Right atrium auricular region (tissue), 2 donors: ENCODE measurements at regions not wholly inside any gene's neighbourhood (a gene's known extent, or its start where the extent isn't known, plus 50 kb on each side); places are given as distances from the start of the nearest gene placed in this dataset.

Source experiments
- DNase-seq: peaks from one replicate; pipeline ENCODE4 v3.0.0-alpha.2; 2019; ENCODE audit warnings: low spot score
- H3K27ac ChIP-seq, 2 donors: fragments of 200-600 bp; sonication (generic); 1 replicate in 1 of 2; 2 replicates in 1 of 2; pipeline ENCODE4 v1.5.1; 2016 to 2019
- H3K27me3 ChIP-seq, 2 donors: fragments of 200-600 bp; sonication (generic); one replicate each; pipeline versions ENCODE4 v1.5.1 to v1.6.0; 2017 to 2019
- H3K36me3 ChIP-seq: fragments of 200-600 bp; sonication (generic); one replicate; pipeline ENCODE4 v1.5.1; 2016
- H3K4me1 ChIP-seq, 2 donors: fragments of 200-600 bp; sonication (generic); one replicate each; pipeline versions ENCODE4 v1.5.1 to v1.6.0; 2017 to 2019
- H3K4me3 ChIP-seq, 2 donors: fragments of 200-600 bp; sonication (generic); 1 replicate in 1 of 2; 2 replicates in 1 of 2; pipeline ENCODE4 v1.5.1; 2017 to 2019; ENCODE audit warnings: mild to moderate bottlenecking in 1 of 2, moderate library complexity in 1 of 2
- H3K9me3 ChIP-seq, 2 donors: fragments of 200-600 bp; sonication (generic); one replicate each; pipeline ENCODE4 v1.5.1; 2019
- CTCF ChIP-seq, 2 donors: fragments of 200-600 bp; sonication (generic); IDR thresholded peaks; one replicate each; pipeline ENCODE4 v1.5.1; 2019; ENCODE audit warnings: antibody characterized with exemption in 2 of 2

- TF ChIP-seq CTCF (IDR thresholded peaks at IDR 0.05): no peak
Observed at GRCh38 chr12:59087691-59088090, 167.4 kb upstream of the LRIG3 start.

GRCh38 chr12:59087077-59087673 lies 166.9 kb upstream of the LRIG3 start:
- Histone ChIP-seq H3K4me3 (no peak overlapping the region), H3K27ac (no peak overlapping the region), H3K36me3 (no peaks in the 10 kb centered on the region), H3K9me3 (no peaks in the 10 kb centered on the region), H3K4me1 (no peaks in the 10 kb centered on the region), H3K27me3 (no peaks in the 10 kb centered on the region)
- no peak for DNase-seq
- TF ChIP-seq CTCF (IDR thresholded peaks at IDR 0.05): peak in 1 of 2 donors; percentile 54

More at GRCh38 chr12:59087691-59088090, 167.4 kb upstream of the LRIG3 start:
- Histone ChIP-seq H3K9me3 (no peaks in the 10 kb centered on the region), H3K4me1 (no peaks in the 10 kb centered on the region), H3K27ac (no peak overlapping the region), H3K36me3 (no peaks in the 10 kb centered on the region), H3K4me3 (no peak overlapping the region), H3K27me3 (no peaks in the 10 kb centered on the region)
- no peak for DNase-seq

DNA sequence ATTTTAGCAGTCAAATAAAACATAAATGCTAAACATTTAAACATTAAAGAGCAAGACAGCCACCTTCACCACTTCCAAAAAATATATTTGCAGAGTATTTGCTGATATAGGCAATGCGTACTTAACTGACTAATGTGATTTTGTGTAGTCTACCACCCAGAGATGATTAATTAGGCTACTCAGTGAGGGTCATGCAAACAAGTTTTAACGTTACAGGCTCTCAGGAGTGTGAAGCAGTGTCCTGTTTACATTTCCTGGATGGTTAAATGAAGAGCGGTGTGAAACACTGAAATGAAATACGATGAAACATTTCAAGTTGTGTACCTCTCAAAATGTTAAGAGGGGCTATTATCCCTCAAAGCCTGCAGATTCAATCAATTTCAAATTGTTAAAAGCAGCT lies 165.8 kb upstream of the LRIG3 start:
- H3K9me3 ChIP-seq: no peaks in the 10 kb centered on the region
- H3K4me1 ChIP-seq: no peaks in the 10 kb centered on the region
- DNase-seq: no peak
- no peaks in the 10 kb centered on the region for H3K27me3 ChIP-seq
- no peak for TF ChIP-seq CTCF (IDR thresholded peaks at IDR 0.05)
- no peak overlapping the region for H3K27ac ChIP-seq
- H3K36me3 ChIP-seq: no peaks in the 10 kb centered on the region
- no peak overlapping the region for H3K4me3 ChIP-seq

DNA sequence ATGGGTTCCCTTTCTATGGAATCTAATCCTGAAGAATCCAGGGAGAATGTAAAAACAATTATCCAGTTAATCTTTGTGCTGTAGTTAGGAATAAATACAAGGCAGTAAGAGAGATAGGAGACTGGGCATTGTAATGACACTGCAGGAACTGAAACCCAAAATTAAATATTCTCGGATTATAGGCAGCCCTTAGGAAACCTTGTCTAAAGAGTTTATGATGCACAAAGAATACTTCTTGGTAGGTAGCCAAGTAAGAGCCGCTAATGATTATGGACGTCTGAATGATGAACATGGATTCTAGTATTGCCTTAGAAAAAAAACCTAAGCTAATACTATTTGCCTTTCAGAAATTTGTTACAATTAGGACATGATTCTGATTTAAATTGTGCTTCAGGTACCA lies 165.4 kb upstream of the LRIG3 start:
- no peak overlapping the region for H3K27ac ChIP-seq
- TF ChIP-seq CTCF (IDR thresholded peaks at IDR 0.05): no peak
- no peaks in the 10 kb centered on the region for H3K4me1 ChIP-seq
- no peak overlapping the region for H3K4me3 ChIP-seq
- H3K9me3 ChIP-seq: no peaks in the 10 kb centered on the region
- no peak for DNase-seq
- H3K27me3 ChIP-seq: no peaks in the 10 kb centered on the region
- H3K36me3 ChIP-seq: no peaks in the 10 kb centered on the region

- Histone ChIP-seq H3K4me1 (no peaks in the 10 kb centered on the region), H3K27ac (no peak overlapping the region), H3K4me3 (no peak overlapping the region), H3K27me3 (no peaks in the 10 kb centered on the region), H3K9me3 (no peaks in the 10 kb centered on the region), H3K36me3 (no peaks in the 10 kb centered on the region)
- DNase-seq: no peak
- TF ChIP-seq CTCF (IDR thresholded peaks at IDR 0.05): no peak
Observed at GRCh38 chr12:59084511-59085375, 164.4 kb upstream of the LRIG3 start.
